H9 (cell line): ENCODE measurements at regions not wholly inside any gene's neighbourhood (a gene's known extent, or its start where the extent isn't known, plus 50 kb on each side); places are given as distances from the start of the nearest gene placed in this dataset.
"Not testable (repeated sequence)": the region's sequence is repeated elsewhere in the genome, so short reads cannot be mapped to it uniquely, and the experiment has no call there.

Experiments used
- DNase-seq: peaks from one replicate; pipeline ENCODE4 v3.0.0-alpha.2; 2017
- H2AFZ ChIP-seq: one replicate; pipeline ENCODE4 v1.6.1; 2013; ENCODE audit warnings: mild to moderate bottlenecking, low read length, control low read depth, moderate library complexity
- H2AK5ac ChIP-seq: 2 replicates; pipeline ENCODE4 v1.6.1; 2013; ENCODE audit warnings: low read length, control low read depth, mixed read lengths; ENCODE audit not compliant: insufficient read length
- H2BK120ac ChIP-seq: one replicate; pipeline ENCODE4 v1.6.1; 2013; ENCODE audit warnings: low read depth, mild to moderate bottlenecking, low read length, control low read depth, inconsistent platforms; ENCODE audit not compliant: poor library complexity, severe bottlenecking
- H2BK12ac ChIP-seq: 2 replicates; pipeline ENCODE4 v1.6.1; 2013; ENCODE audit warnings: low read length, control low read depth, mixed read lengths, low read depth; ENCODE audit not compliant: insufficient read length
- H2BK15ac ChIP-seq: 2 replicates; pipeline ENCODE4 v1.6.1; 2013; ENCODE audit warnings: low read depth, low read length, control low read depth
- H2BK20ac ChIP-seq: one replicate; pipeline ENCODE4 v1.6.1; 2013; ENCODE audit warnings: low read depth, mild to moderate bottlenecking, low read length, control low read depth, inconsistent platforms; ENCODE audit not compliant: poor library complexity, severe bottlenecking
- H2BK5ac ChIP-seq: 2 replicates; pipeline ENCODE4 v1.6.1; 2013; ENCODE audit warnings: low read length, control low read depth, mixed read lengths; ENCODE audit not compliant: insufficient read length
- H3K14ac ChIP-seq: 2 replicates; pipeline ENCODE4 v1.6.1; 2013; ENCODE audit warnings: low read length, control low read depth; ENCODE audit not compliant: insufficient read depth
- H3K18ac ChIP-seq: 2 replicates; pipeline ENCODE4 v1.6.1; 2013; ENCODE audit warnings: low read depth, mild to moderate bottlenecking, mixed read lengths, low read length, control low read depth; ENCODE audit not compliant: insufficient read length
- H3K23ac ChIP-seq: 2 replicates; pipeline ENCODE4 v1.6.1; 2013; ENCODE audit warnings: low read length, control low read depth, mixed read lengths, low read depth; ENCODE audit not compliant: insufficient read length
- H3K23me2 ChIP-seq: 2 replicates; pipeline ENCODE4 v1.6.1; 2013; ENCODE audit warnings: low read depth, mild to moderate bottlenecking, mixed read lengths, low read length, control low read depth; ENCODE audit not compliant: insufficient read length, poor library complexity, severe bottlenecking
- H3K27ac ChIP-seq: 2 replicates; pipeline ENCODE4 v1.5.1; 2013; ENCODE audit warnings: low read length, control low read depth, mixed read lengths, low read depth; ENCODE audit not compliant: insufficient read length
- H3K27me3 ChIP-seq: 2 replicates; pipeline ENCODE4 v1.6.1; 2013; ENCODE audit warnings: low read length, control low read depth, inconsistent platforms; ENCODE audit not compliant: insufficient read depth
- H3K4ac ChIP-seq: 2 replicates; pipeline ENCODE4 v1.6.1; 2013; ENCODE audit warnings: low read depth, mild to moderate bottlenecking, control low read depth, inconsistent platforms, low read length, moderate library complexity
- H3K4me1 ChIP-seq: 2 replicates; pipeline ENCODE4 v1.6.1; 2013; ENCODE audit warnings: low read length, control low read depth, inconsistent platforms; ENCODE audit not compliant: insufficient read depth
- H3K4me2 ChIP-seq: 2 replicates; pipeline ENCODE4 v1.6.1; 2013; ENCODE audit warnings: low read length, control low read depth, mixed read lengths; ENCODE audit not compliant: insufficient read length, insufficient read depth
- H3K56ac ChIP-seq: 2 replicates; pipeline ENCODE4 v1.6.1; 2013; ENCODE audit warnings: low read depth, mild to moderate bottlenecking, mixed read lengths, low read length, control low read depth; ENCODE audit not compliant: insufficient read length
- H3K79me1 ChIP-seq: 2 replicates; pipeline ENCODE4 v1.6.1; 2013; ENCODE audit warnings: low read depth, mild to moderate bottlenecking, moderate library complexity, low read length, control low read depth, inconsistent platforms; ENCODE audit not compliant: insufficient read depth, poor library complexity, severe bottlenecking
- H3K79me2 ChIP-seq: 2 replicates; pipeline ENCODE4 v1.6.1; 2013; ENCODE audit warnings: low read length, control low read depth, inconsistent platforms; ENCODE audit not compliant: insufficient read depth
- H3K9ac ChIP-seq: 2 replicates; pipeline ENCODE4 v1.6.1; 2013; ENCODE audit warnings: low read length, control low read depth, mixed read lengths; ENCODE audit not compliant: insufficient read length; ENCODE audit errors: extremely low read depth
- H3K9me3 ChIP-seq: one replicate; pipeline ENCODE4 v1.6.1; 2013; ENCODE audit warnings: low read depth, low read length, inconsistent platforms; ENCODE audit not compliant: control insufficient read depth
- H3T11ph ChIP-seq: one replicate; pipeline ENCODE4 v1.6.1; 2013; ENCODE audit warnings: mild to moderate bottlenecking, low read length, control low read depth, inconsistent platforms
- H4K20me1 ChIP-seq: one replicate; pipeline ENCODE4 v1.6.1; 2013; ENCODE audit not compliant: control insufficient read depth, insufficient read length, insufficient read depth
- H4K5ac ChIP-seq: 2 replicates; pipeline ENCODE4 v1.6.1; 2013; ENCODE audit warnings: low read depth, mild to moderate bottlenecking, mixed read lengths, low read length, control low read depth; ENCODE audit not compliant: insufficient read length
- H4K8ac ChIP-seq: replicated peaks from 2 replicates; pipeline ENCODE4 v1.6.1; 2013; ENCODE audit warnings: low read length, control low read depth, mixed read lengths, low read depth; ENCODE audit not compliant: insufficient read length
- H4K91ac ChIP-seq: 2 replicates; pipeline ENCODE4 v1.6.1; 2013; ENCODE audit warnings: low read depth, mild to moderate bottlenecking, moderate library complexity, mixed read lengths, low read length, control low read depth; ENCODE audit not compliant: insufficient read length
- H3K27ac Mint-ChIP-seq, 3 experiments: 2 replicates in 2 of 3; 3 replicates in 1 of 3; pipeline ENCODE4 v1.8.0; 2020 to 2021; ENCODE audit warnings: mixed read lengths in 3 of 3, mild to moderate bottlenecking in 1 of 3, moderate library complexity in 1 of 3
- H3K27me3 Mint-ChIP-seq: 2 replicates; pipeline ENCODE4 v1.8.0; 2021; ENCODE audit warnings: low read depth, mild to moderate bottlenecking, moderate library complexity, mixed read lengths
- H3K36me3 Mint-ChIP-seq, 3 experiments: 2 replicates in 2 of 3; 3 replicates in 1 of 3; pipeline ENCODE4 v1.8.0; 2020 to 2021; ENCODE audit warnings: low read depth in 3 of 3, mixed read lengths in 3 of 3; ENCODE audit not compliant: insufficient read depth in 1 of 3
- H3K4me1 Mint-ChIP-seq, 2 experiments: 2 replicates each; pipeline ENCODE4 v1.8.0; 2020; ENCODE audit warnings: mixed read lengths in 2 of 2
- H3K4me3 Mint-ChIP-seq, 2 experiments: 2 replicates in 1 of 2; 3 replicates in 1 of 2; pipeline ENCODE4 v1.8.0; 2020 to 2021; ENCODE audit warnings: mild to moderate bottlenecking in 2 of 2, mixed read lengths in 2 of 2, moderate library complexity in 1 of 2
- H3K9me3 Mint-ChIP-seq, 2 experiments: 2 replicates in 1 of 2; 3 replicates in 1 of 2; pipeline ENCODE4 v1.8.0; 2020; ENCODE audit warnings: mild to moderate bottlenecking in 2 of 2, mixed read lengths in 2 of 2, moderate library complexity in 1 of 2
- CTCF ChIP-seq: fragments of 200-600 bp; sonication (generic); conservative IDR thresholded peaks from 3 replicates; pipeline ENCODE4 v1.8.0; 2021; ENCODE audit warnings: antibody characterized with exemption, mild to moderate bottlenecking
- WGBS: extraction: QIAGEN DNeasy Blood & Tissue Kit; methylation state at CpG from one replicate; pipeline ENCODE4 v1.1.7; 2013; ENCODE audit warnings: missing lambda C conversion rate, low lambda C conversion rate, mixed read lengths; ENCODE audit not compliant: insufficient read length; ENCODE audit errors: extremely low coverage; 5-methylcytosine and 5-hydroxymethylcytosine counted together

DNA sequence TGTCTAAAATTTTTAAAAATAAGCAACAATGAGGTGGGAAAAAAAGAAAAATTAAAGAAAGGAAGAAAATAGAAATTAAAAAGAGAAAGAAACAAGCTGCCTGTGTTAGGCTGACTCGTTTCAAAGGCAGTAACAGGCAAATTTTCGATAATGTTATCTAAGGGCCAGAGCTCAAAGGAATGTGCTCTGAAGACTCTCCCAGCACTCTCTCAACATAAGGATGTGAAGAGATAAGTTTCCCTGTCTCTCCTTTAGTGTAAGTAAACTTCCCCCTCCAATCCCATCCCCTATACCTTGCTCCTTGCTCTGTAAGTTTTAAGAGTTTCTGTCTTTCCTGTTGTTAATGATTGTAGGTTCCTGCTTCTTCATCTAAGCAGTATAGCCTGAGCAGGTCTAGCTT, 172.8 kb downstream of the TEX13C start:
- Histone ChIP-seq H4K8ac (no peak overlapping the region), H3K9me3 (no peaks in the 10 kb centered on the region), H2BK12ac (no peak overlapping the region), H3K4ac (no peak overlapping the region), H3K56ac (no peak overlapping the region), H2AK5ac (no peak overlapping the region), H2BK5ac (no peak overlapping the region), H2BK120ac (no peak overlapping the region), H3K18ac (no peak overlapping the region), H3K27ac (no peak overlapping the region), H3K4me2 (no peak overlapping the region), H3T11ph (no peak overlapping the region), H2BK20ac (no peak overlapping the region), H3K27me3 (no peaks in the 10 kb centered on the region), H4K91ac (no peak overlapping the region), H2AFZ (no peak overlapping the region), H3K79me2 (no peaks in the 10 kb centered on the region), H3K4me1 (no peaks in the 10 kb centered on the region), H3K9ac (no peak overlapping the region), H3K23me2 (no peaks in the 10 kb centered on the region), H4K20me1 (no peaks in the 10 kb centered on the region), H3K23ac (no peak overlapping the region), H3K79me1 (no peaks in the 10 kb centered on the region), H2BK15ac (no peak overlapping the region), H3K14ac (no peak overlapping the region), H4K5ac (no peak overlapping the region)
- peaks cover 0 to 4% (median 0%) of the 10 kb centered on the region in 3 experiments; a peak in 2 of 7 replicates for H3K36me3 Mint-ChIP-seq
- DNase-seq = no peak
- WGBS = no CpG with 5 or more reads among the region's 2 CpGs
- no peak for TF ChIP-seq CTCF
- H3K4me3 Mint-ChIP-seq = no peak overlapping the region
- peaks cover 5 to 6% of the 10 kb centered on the region in 2 experiments for H3K4me1 Mint-ChIP-seq
- no peaks in the 10 kb centered on the region for H3K27me3 Mint-ChIP-seq
- peak overlapping the region in 1 of 3 experiments; percentile 6; a peak in 1 of 7 replicates for H3K27ac Mint-ChIP-seq
- peaks cover 8 to 9% of the 10 kb centered on the region in 2 experiments; a peak in 4 of 5 replicates for H3K9me3 Mint-ChIP-seq

GRCh38 chrX:125493004-125493403, 173.3 kb downstream of the TEX13C start:
- H2AK5ac ChIP-seq, H3K27ac ChIP-seq, H3K56ac ChIP-seq, H2BK5ac ChIP-seq, H2AFZ ChIP-seq, H3T11ph ChIP-seq, H3K4ac ChIP-seq, H4K91ac ChIP-seq, H3K23me2 ChIP-seq, H3K79me2 ChIP-seq, H2BK15ac ChIP-seq, DNase-seq, H3K14ac ChIP-seq, H3K4me1 ChIP-seq, H4K20me1 ChIP-seq, H2BK120ac ChIP-seq, H3K9ac ChIP-seq, H3K23ac ChIP-seq, H3K4me1 Mint-ChIP-seq, H3K9me3 Mint-ChIP-seq, H3K79me1 ChIP-seq, H3K36me3 Mint-ChIP-seq, H3K27me3 Mint-ChIP-seq, H4K8ac ChIP-seq, H3K27me3 ChIP-seq, H4K5ac ChIP-seq, H3K9me3 ChIP-seq, H2BK20ac ChIP-seq, H3K4me3 Mint-ChIP-seq, H3K4me2 ChIP-seq, H3K18ac ChIP-seq, H2BK12ac ChIP-seq: not testable (repeated sequence)
- WGBS = no CpG with 5 or more reads among the region's 2 CpGs
- H3K27ac Mint-ChIP-seq = peak overlapping the region in 2 of 3 experiments; percentile 17 to 55; a peak in 3 of 7 replicates
